GM19372 (cell line): ENCODE measurements at regions not wholly inside any gene's neighbourhood (a gene's known extent, or its start where the extent isn't known, plus 50 kb on each side); places are given as distances from the start of the nearest gene placed in this dataset.

ENCODE experiments used
- ATAC-seq: cut with Tn5 transposase; IDR thresholded peaks from one replicate; pipeline ENCODE4 v1.9.1; 2021; ENCODE audit warnings: mild to moderate bottlenecking, low read depth, moderate library complexity; ENCODE audit not compliant: unreplicated experiment

GRCh38 chr7:39883812-39884390 is 66.2 kb upstream of the CDK13 start:
- no peak for ATAC-seq

GRCh38 chr7:39888171-39888853 is 61.7 kb upstream of the CDK13 start:
- ATAC-seq = no peak

GRCh38 chr7:39890411-39890810 is 59.6 kb upstream of the CDK13 start:
- ATAC-seq = no peak

- no peak for ATAC-seq
Measured at GRCh38 chr7:39891894-39892293, 58.2 kb upstream of the CDK13 start.

GRCh38 chr7:39892361-39892760 is 57.7 kb upstream of the CDK13 start:
- ATAC-seq = no peak

GRCh38 chr7:39894904-39895303 is 55.2 kb upstream of the CDK13 start:
- no peak for ATAC-seq

- no peak for ATAC-seq
Measured at GRCh38 chr7:39896840-39897239, 53.2 kb upstream of the CDK13 start.

- no peak for ATAC-seq
Measured at GRCh38 chr7:39898867-39899266, 51.2 kb upstream of the CDK13 start.
